Skin epidermis (tissue), 12 donors: ENCODE measurements at regions not wholly inside any gene's neighbourhood (a gene's known extent, or its start where the extent isn't known, plus 50 kb on each side); places are given as distances from the start of the nearest gene placed in this dataset.

Source experiments
- H3K27ac ChIP-seq, 21 experiments: fragments of 200-600 bp; sonication (generic) in 11 of 21; one replicate each; pipeline ENCODE4 v1.5.0; 2020; ENCODE audit warnings: mild to moderate bottlenecking in 3 of 21, inconsistent platforms in 2 of 21, moderate library complexity in 2 of 21
- H3K4me3 ChIP-seq, 7 experiments: fragments of 200-600 bp; sonication (generic) in 2 of 7; one replicate each; pipeline ENCODE4 v1.5.0; 2020; ENCODE audit warnings: inconsistent platforms in 2 of 7, mild to moderate bottlenecking in 2 of 7, moderate library complexity in 1 of 7

GRCh38 chr14:60563113-60563512 is 54.2 kb downstream of the SIX6 start:
- Histone ChIP-seq H3K4me3 (no peak overlapping the region), H3K27ac (no peak overlapping the region)

DNA sequence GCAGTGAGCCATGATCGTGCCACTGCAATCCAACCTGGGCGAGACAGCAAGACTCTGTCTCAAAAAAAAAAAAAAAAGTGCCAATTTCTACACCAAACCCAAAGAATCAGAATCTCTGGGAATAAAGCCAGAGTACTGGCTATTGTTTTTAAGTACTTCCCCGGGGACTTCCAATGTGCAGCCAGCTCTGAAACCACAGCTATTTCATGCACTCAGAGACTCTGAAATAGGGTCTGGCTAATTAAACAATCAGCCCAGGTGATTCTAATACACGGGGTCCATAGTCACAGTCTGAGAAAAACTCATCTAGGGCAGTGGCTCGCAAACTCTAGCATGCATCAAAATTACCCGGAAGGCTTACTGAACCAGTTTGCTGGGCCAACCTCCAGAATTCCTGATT is 56.3 kb downstream of the SIX6 start:
- Histone ChIP-seq H3K4me3 (no peak overlapping the region), H3K27ac (no peak overlapping the region)

- Histone ChIP-seq H3K4me3 (no peak overlapping the region), H3K27ac (no peak overlapping the region)
Measured at GRCh38 chr14:60566101-60566500, 57.2 kb downstream of the SIX6 start.

DNA sequence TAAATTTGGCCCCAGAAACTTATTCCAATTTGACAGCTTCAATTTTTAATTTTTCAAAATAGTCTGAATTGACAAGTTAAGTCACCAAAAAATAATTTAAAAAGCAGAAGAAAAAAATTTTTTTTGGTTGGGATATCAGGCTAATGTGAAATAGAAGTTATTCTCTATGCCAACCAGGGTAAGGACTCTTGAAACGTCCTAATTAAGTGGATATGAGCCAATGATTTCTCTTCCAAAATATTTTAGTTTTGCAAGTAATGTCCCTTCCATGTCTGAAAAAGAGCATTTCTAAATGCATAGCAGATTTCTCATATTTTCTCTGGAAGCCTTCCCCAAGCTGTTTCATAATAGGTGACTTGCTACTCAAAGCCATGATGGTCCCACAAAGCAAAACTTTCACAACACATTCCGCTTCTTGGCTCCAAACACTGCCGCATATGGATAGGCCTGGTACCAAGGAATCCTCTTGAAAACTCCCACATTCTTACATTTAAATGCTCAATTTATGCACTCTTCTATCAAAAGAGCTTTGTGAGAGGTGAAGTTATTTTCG is 65.1 kb downstream of the SIX6 start:
- H3K27ac ChIP-seq: no peak overlapping the region
- H3K4me3 ChIP-seq: no peak overlapping the region

- Histone ChIP-seq H3K27ac (no peak overlapping the region), H3K4me3 (no peak overlapping the region)
Measured at GRCh38 chr14:60575008-60575407, 66.1 kb downstream of the SIX6 start.

- Histone ChIP-seq H3K4me3 (no peak overlapping the region), H3K27ac (no peak overlapping the region)
Measured at GRCh38 chr14:60585676-60586075, 63.6 kb downstream of the SIX1 start.

GRCh38 chr14:60589442-60589841 is 59.8 kb downstream of the SIX1 start:
- no peak overlapping the region for H3K27ac ChIP-seq

GRCh38 chr14:60590991-60591414 is 58.3 kb downstream of the SIX1 start:
- no peak overlapping the region for H3K4me3 ChIP-seq
- peak overlapping the region in 1 of 21 experiments; percentile 42 for H3K27ac ChIP-seq

More at GRCh38 chr14:60589442-60589841, 59.8 kb downstream of the SIX1 start:
- no peak overlapping the region for H3K4me3 ChIP-seq
